ENCODE measurements at regions not wholly inside any gene's neighbourhood (a gene's known extent, or its start where the extent isn't known, plus 50 kb on each side); places are given as distances from the start of the nearest gene placed in this dataset.

GRCh38 chr12:42639556-42639955, 50.0 kb upstream of the PRICKLE1 start:
- DNase-seq (ENCODE audit: low read depth, low spot score) (no peak), ATAC-seq (no peak)
- Histone ChIP-seq H3K4me2 (ENCODE audit: low read length) (no peak overlapping the region), H4K20me1 (ENCODE audit: insufficient read depth) (no peaks in the 10 kb centered on the region), H3K4me1 (ENCODE audit: control insufficient read depth in 1 of 2, insufficient read depth in 2 of 2, low read length in 2 of 2) (no peaks in the 10 kb centered on the region; a peak in 1 of 4 replicates), H3K9me2 (ENCODE audit: insufficient read depth) (no peaks in the 10 kb centered on the region), H3K9ac (ENCODE audit: low read length) (no peak overlapping the region), H3K9me3 (ENCODE audit: control insufficient read depth in 1 of 2, insufficient read depth in 1 of 2, low read depth in 1 of 2, low read length in 2 of 2) (no peaks in the 10 kb centered on the region), H3K4me3 (replicated peaks in 1 of 2; ENCODE audit: low read depth in 1 of 2, low read length in 2 of 2) (no peak overlapping the region), H3K27me3 (ENCODE audit: insufficient read depth, low read length) (no peaks in the 10 kb centered on the region), H2AFZ (ENCODE audit: low read depth, low read length, poor library complexity, severe bottlenecking) (no peak overlapping the region), H3K79me2 (ENCODE audit: insufficient read depth, low read length) (no peaks in the 10 kb centered on the region), H3K27ac (ENCODE audit: low read depth, low read length) (no peak overlapping the region), H3K36me3 (ENCODE audit: control insufficient read depth in 1 of 2, insufficient read depth in 2 of 2, low read length in 2 of 2) (no peaks in the 10 kb centered on the region)
- RAD21 ChIA-PET (ENCODE audit: low non-redundant PET in 1 of 2, low total read pairs in 2 of 2, uncharacterized antibody in 2 of 2, unreplicated experiment in 2 of 2), result no interaction called here
- POLR2A ChIA-PET, result no interaction called here
- intact Hi-C loops (cut with micrococcal nuclease), result no loop called here
- TF ChIP-seq FOSL1 (IDR thresholded peaks at IDR 0.05; ENCODE audit: low read depth) (no peak), SP1 (IDR thresholded peaks at IDR 0.05; ENCODE audit: low read depth) (no peak), SRF (IDR thresholded peaks at IDR 0.05; ENCODE audit: low read depth) (no peak), TCF7L2 (IDR thresholded peaks at IDR 0.05; ENCODE audit: borderline replicate concordance, extremely low read depth, insufficient read depth, insufficient read length) (no peak), ELF1 (IDR thresholded peaks at IDR 0.05; ENCODE audit: borderline replicate concordance, low read depth) (no peak), RAD21 (IDR thresholded peaks at IDR 0.05; ENCODE audit: low read depth) (no peak), ATF3 (IDR thresholded peaks at IDR 0.05) (no peak), REST (IDR thresholded peaks at IDR 0.05; ENCODE audit: low read depth) (no peak), CTCF (IDR thresholded peaks at IDR 0.05 in 2 of 3, conservative IDR thresholded peaks at IDR 0.05 in 1 of 3; ENCODE audit: borderline replicate concordance in 1 of 3, insufficient read depth in 1 of 3, low read depth in 2 of 3, low read length in 2 of 3) (no peak), YY1 (IDR thresholded peaks at IDR 0.05; ENCODE audit: extremely low read depth, insufficient replicate concordance, low read depth, low read length) (no peak), JUND (IDR thresholded peaks at IDR 0.05) (no peak), EGR1 (IDR thresholded peaks at IDR 0.05; ENCODE audit: low read depth) (no peak), CEBPB (IDR thresholded peaks at IDR 0.05; ENCODE audit: low read depth) (no peak), SIN3A (IDR thresholded peaks at IDR 0.05; ENCODE audit: low read depth) (no peak), CBX3 (IDR thresholded peaks at IDR 0.05; ENCODE audit: low read depth) (no peak), EZH2phosphoT487 (IDR thresholded peaks at IDR 0.05; ENCODE audit: borderline replicate concordance) (no peak), ZNF274 (IDR thresholded peaks at IDR 0.05; ENCODE audit: low read depth, low read length) (no peak), POLR2AphosphoS5 (IDR thresholded peaks at IDR 0.05; ENCODE audit: low read depth, low read length) (no peak), ZFX (IDR thresholded peaks at IDR 0.05) (no peak)
- CTCF ChIA-PET, result no interaction called here
- BruUV-seq (replicated peaks), result no TSS peak
